ENCODE measurements at regions not wholly inside any gene's neighbourhood (a gene's known extent, or its start where the extent isn't known, plus 50 kb on each side); places are given as distances from the start of the nearest gene placed in this dataset.

DNA sequence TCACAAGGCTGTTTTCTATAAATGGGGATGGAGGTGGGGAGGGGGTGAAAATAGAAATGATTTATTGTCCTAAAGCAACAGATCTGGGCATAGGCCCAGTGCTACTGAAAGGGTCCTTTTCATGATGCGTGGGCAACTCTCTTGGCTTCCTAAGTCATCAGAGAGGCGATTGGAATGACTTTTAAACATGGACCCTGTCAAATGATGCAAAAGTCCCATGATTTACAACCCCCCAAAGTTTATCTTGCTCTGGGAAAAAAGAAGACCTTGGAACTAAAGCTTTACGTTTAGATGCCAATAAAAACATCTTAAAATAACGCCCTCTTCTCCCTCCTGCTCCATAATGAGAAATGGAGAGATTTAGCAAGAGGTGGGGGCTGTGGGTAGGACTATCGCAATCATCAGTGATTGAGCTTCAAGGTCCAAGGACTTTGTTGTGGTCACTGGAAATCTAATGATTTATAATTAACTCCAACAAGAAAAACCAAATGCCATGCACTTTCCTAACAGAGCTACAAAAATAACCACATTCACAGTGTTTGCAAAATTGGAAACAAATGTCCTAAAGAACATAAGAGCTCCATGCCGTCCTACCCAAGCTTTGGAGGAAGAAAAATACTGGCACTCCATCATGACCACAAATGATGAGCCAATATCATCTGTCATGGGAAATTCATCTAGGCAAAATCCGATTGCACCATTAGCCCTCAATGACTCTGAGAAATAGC, 167.5 kb upstream of the CLINT1 start:
- intact Hi-C loops (cut with micrococcal nuclease) = no loop called here
- peak; percentile 39 for DNase-seq (ENCODE audit: unreplicated experiment)
- H3K27ac Mint-ChIP-seq (ENCODE audit: low read depth, unreplicated experiment) = no peak overlapping the region
- BruUV-seq (replicated peaks) = no TSS peak
- H3K36me3 Mint-ChIP-seq (ENCODE audit: insufficient read depth, unreplicated experiment) = no peaks in the 10 kb centered on the region
- TF ChIP-seq, protein P1, sequence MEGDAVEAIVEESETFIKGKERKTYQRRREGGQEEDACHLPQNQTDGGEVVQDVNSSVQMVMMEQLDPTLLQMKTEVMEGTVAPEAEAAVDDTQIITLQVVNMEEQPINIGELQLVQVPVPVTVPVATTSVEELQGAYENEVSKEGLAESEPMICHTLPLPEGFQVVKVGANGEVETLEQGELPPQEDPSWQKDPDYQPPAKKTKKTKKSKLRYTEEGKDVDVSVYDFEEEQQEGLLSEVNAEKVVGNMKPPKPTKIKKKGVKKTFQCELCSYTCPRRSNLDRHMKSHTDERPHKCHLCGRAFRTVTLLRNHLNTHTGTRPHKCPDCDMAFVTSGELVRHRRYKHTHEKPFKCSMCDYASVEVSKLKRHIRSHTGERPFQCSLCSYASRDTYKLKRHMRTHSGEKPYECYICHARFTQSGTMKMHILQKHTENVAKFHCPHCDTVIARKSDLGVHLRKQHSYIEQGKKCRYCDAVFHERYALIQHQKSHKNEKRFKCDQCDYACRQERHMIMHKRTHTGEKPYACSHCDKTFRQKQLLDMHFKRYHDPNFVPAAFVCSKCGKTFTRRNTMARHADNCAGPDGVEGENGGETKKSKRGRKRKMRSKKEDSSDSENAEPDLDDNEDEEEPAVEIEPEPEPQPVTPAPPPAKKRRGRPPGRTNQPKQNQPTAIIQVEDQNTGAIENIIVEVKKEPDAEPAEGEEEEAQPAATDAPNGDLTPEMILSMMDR (IDR thresholded peaks at IDR 0.05; ENCODE audit: unreplicated experiment) = no peak
- no peaks in the 10 kb centered on the region for H3K27me3 Mint-ChIP-seq (ENCODE audit: insufficient read depth, unreplicated experiment)
- H3K4me3 Mint-ChIP-seq (ENCODE audit: unreplicated experiment) = no peak overlapping the region
- peaks cover 6% of the 10 kb centered on the region for H3K9me3 Mint-ChIP-seq (ENCODE audit: unreplicated experiment)
- ChIA-PET POLR2A (no interaction called here), CTCF (interaction anchor here (0.6 to 1.4 kb wide), 7 partner anchors 9 to 1076 kb away, joined by 3 to 6 read pairs (median 3); no protein-coding TSS in a partner anchor)
- H3K4me1 Mint-ChIP-seq (ENCODE audit: insufficient read depth, unreplicated experiment) = peaks cover 7% of the 10 kb centered on the region

DNA sequence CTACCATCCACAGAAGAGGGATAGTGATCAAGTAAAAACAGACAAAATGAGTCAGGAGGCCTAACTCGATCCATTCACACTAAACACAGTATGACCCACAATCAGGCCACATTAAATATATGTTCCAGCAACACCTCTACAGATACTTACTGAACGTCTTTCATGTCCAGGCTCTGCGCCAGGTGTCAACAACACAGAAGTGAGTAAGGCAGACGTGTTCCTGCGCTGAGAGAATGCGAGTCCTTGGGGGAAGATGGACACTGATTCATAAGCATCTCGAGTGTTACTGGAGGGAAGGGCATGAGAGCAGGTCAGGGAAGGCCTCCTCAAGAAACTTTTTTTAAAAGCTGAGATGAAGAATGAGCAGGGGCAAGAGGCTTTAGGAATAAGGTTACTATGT, 164.3 kb upstream of the CLINT1 start:
- TF ChIP-seq, protein P1 (IDR thresholded peaks at IDR 0.05; ENCODE audit: unreplicated experiment) = no peak
- BruUV-seq (replicated peaks) = no TSS peak
- Mint-ChIP-seq H3K4me1 (ENCODE audit: insufficient read depth, unreplicated experiment) (peaks cover 15% of the 10 kb centered on the region), H3K27me3 (ENCODE audit: insufficient read depth, unreplicated experiment) (no peaks in the 10 kb centered on the region), H3K4me3 (ENCODE audit: unreplicated experiment) (no peak overlapping the region), H3K36me3 (ENCODE audit: insufficient read depth, unreplicated experiment) (no peaks in the 10 kb centered on the region), H3K27ac (ENCODE audit: low read depth, unreplicated experiment) (no peak overlapping the region), H3K9me3 (ENCODE audit: unreplicated experiment) (peaks cover 6% of the 10 kb centered on the region)
- DNase-seq (ENCODE audit: unreplicated experiment) = peak; percentile 88
- ChIA-PET POLR2A (interaction anchor here (0.7 to 1.7 kb wide), 4 partner anchors 10 to 36 kb away, joined by 3 to 7 read pairs (median 3); no protein-coding TSS in a partner anchor), CTCF (interaction anchor here (0.8 to 1.4 kb wide), 7 partner anchors 8 to 75 kb away, joined by 3 to 6 read pairs (median 4); no protein-coding TSS in a partner anchor)
- intact Hi-C loops (cut with micrococcal nuclease) = no loop called here

DNA sequence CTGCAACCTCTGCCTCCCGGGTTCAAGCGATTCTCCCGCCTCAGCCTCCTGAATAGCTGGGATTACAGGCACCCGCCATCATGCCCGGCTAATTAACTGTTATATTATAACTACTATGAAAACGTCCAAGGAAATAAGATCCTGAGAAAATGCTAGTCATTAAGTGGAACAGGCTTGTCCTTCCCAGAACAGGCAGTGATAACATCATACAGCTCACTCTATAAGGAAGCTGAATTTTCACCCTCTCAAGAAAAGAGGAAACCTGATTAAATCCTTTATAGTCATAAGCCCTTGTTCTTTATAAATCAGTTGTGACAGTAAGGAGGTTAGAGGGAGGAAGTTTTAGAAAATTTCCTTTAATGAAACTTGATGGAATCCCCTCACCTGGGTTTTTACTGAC, 163.9 kb upstream of the CLINT1 start:
- peaks cover 6% of the 10 kb centered on the region for H3K9me3 Mint-ChIP-seq (ENCODE audit: unreplicated experiment)
- CTCF ChIA-PET = interaction anchor here (0.8 to 1.4 kb wide), 4 partner anchors 10 to 75 kb away, joined by 3 to 6 read pairs (median 4); no protein-coding TSS in a partner anchor
- no TSS peak for BruUV-seq (replicated peaks)
- no peaks in the 10 kb centered on the region for H3K36me3 Mint-ChIP-seq (ENCODE audit: insufficient read depth, unreplicated experiment)
- POLR2A ChIA-PET = interaction anchor here (0.9 to 1.7 kb wide), 3 partner anchors 16 to 37 kb away, joined by 3 to 7 read pairs (median 3); no protein-coding TSS in a partner anchor
- no peaks in the 10 kb centered on the region for H3K27me3 Mint-ChIP-seq (ENCODE audit: insufficient read depth, unreplicated experiment)
- H3K27ac Mint-ChIP-seq (ENCODE audit: low read depth, unreplicated experiment) = no peak overlapping the region
- intact Hi-C loops (cut with micrococcal nuclease) = no loop called here
- H3K4me1 Mint-ChIP-seq (ENCODE audit: insufficient read depth, unreplicated experiment) = peaks cover 15% of the 10 kb centered on the region
- DNase-seq (ENCODE audit: unreplicated experiment) = no peak
- H3K4me3 Mint-ChIP-seq (ENCODE audit: unreplicated experiment) = no peak overlapping the region
- TF ChIP-seq, protein P1 (IDR thresholded peaks at IDR 0.05; ENCODE audit: unreplicated experiment) = no peak

DNA sequence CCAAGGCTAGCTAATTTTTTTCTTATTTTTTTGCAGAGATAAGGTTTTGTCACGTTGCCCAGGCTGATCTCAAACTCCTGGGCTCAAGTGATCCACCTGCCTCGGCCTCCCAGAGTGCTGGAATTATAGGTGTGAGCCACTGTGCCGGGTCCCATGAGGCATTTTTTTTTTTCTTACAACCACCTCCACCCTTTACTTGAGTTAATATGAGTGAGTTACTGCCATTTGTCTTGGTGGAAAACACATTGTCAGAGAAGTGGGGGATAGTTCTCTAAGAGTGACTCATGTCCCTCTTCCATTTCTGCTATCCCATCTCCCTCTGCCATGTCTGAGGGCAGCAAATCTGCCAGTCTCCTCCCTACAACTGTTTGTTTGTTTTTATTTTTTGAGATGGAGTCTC, 163.4 kb upstream of the CLINT1 start:
- no peak for DNase-seq (ENCODE audit: unreplicated experiment)
- Mint-ChIP-seq H3K4me3 (ENCODE audit: unreplicated experiment) (no peak overlapping the region), H3K27me3 (ENCODE audit: insufficient read depth, unreplicated experiment) (no peaks in the 10 kb centered on the region), H3K27ac (ENCODE audit: low read depth, unreplicated experiment) (no peak overlapping the region), H3K4me1 (ENCODE audit: insufficient read depth, unreplicated experiment) (peaks cover 15% of the 10 kb centered on the region), H3K36me3 (ENCODE audit: insufficient read depth, unreplicated experiment) (no peaks in the 10 kb centered on the region), H3K9me3 (ENCODE audit: unreplicated experiment) (peaks cover 6% of the 10 kb centered on the region)
- POLR2A ChIA-PET = interaction anchor here (1.7 kb wide), 1 partner anchor 37 kb away, joined by 7 read pairs; no protein-coding TSS in a partner anchor
- no TSS peak for BruUV-seq (replicated peaks)
- intact Hi-C loops (cut with micrococcal nuclease) = no loop called here
- TF ChIP-seq, protein P1 (IDR thresholded peaks at IDR 0.05; ENCODE audit: unreplicated experiment) = no peak
- CTCF ChIA-PET = interaction anchor here (1.0 to 1.6 kb wide), 3 partner anchors 10 to 203 kb away, joined by 3 to 7 read pairs (median 4); no protein-coding TSS in a partner anchor
